GM12874 (cell line): ENCODE measurements at regions not wholly inside any gene's neighbourhood (a gene's known extent, or its start where the extent isn't known, plus 50 kb on each side); places are given as distances from the start of the nearest gene placed in this dataset.

Experiments
- CTCF ChIP-seq: IDR thresholded peaks from 2 replicates; pipeline ENCODE4 v1.5.1; 2011; ENCODE audit warnings: low read depth, mild to moderate bottlenecking, control low read depth, low read length, moderate library complexity; ENCODE audit not compliant: insufficient read depth

- TF ChIP-seq CTCF, result no peak
These were observed 244.7 kb upstream of the SLC30A5 start for GRCh38 chr5:68849103-68849502.

- TF ChIP-seq CTCF, result no peak
These were observed 243.9 kb upstream of the SLC30A5 start for GRCh38 chr5:68849906-68850305.

- no peak for TF ChIP-seq CTCF
These were observed 232.7 kb upstream of the SLC30A5 start for GRCh38 chr5:68861099-68861498.

GRCh38 chr5:68862560-68862959, 231.3 kb upstream of the SLC30A5 start:
- TF ChIP-seq CTCF, result no peak

GRCh38 chr5:68872088-68872839, 221.6 kb upstream of the SLC30A5 start:
- TF ChIP-seq CTCF, result no peak

GRCh38 chr5:68873198-68873597, 220.6 kb upstream of the SLC30A5 start:
- TF ChIP-seq CTCF, result no peak

GRCh38 chr5:68875351-68875750, 218.5 kb upstream of the SLC30A5 start:
- TF ChIP-seq CTCF, result no peak
